HG03520 (cell line): ENCODE measurements at regions not wholly inside any gene's neighbourhood (a gene's known extent, or its start where the extent isn't known, plus 50 kb on each side); places are given as distances from the start of the nearest gene placed in this dataset.
A peak's percentile ranks its signal among the peaks of the same experiment; 100 is the strongest.

Source experiments
- ATAC-seq: cut with Tn5 transposase; IDR thresholded peaks from one replicate; pipeline ENCODE4 v1.9.1; 2021; ENCODE audit warnings: mild to moderate bottlenecking, moderate library complexity; ENCODE audit not compliant: unreplicated experiment

GRCh38 chr1:94734963-94735901, 84.9 kb upstream of the SLC44A3 start:
- no peak for ATAC-seq

DNA sequence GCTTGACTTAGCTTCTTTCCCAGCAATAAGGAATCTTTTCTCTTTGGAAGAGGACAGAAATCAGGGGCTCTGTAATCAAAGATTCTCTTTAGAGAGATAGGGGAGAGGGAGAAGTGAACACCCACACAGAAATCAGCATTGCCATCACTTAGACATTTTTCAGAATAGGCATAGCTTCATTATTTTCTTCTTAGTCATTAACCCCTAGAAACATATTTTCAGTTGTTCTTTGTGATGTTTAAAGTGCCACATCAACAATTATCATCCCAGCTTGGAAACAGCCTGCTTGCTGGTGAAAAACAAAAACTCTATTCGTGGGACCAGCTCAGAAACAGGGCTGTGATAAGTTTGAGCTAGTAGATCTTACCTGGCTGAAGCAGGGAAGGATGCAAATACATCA, 88.3 kb upstream of the SLC44A3 start:
- no peak for ATAC-seq

DNA sequence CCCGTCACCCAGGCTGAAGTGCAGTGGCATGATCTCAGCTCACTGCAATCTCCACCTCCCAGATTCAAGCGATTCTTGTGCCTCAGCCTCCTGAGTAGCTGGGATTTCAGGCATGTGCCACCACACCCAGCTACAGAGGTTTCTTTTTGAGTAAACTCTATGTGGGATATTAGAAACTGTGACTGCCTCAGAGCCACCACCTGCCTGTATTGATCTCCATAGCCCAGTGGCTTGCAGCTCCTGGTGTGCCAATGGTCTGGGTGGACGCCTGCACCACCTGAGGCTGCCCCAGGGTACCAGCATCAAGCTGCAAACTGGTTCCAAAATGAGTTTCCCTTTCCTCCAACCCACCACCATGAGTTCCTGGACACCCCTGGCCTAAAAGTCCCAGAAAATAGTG, 89.7 kb upstream of the SLC44A3 start:
- ATAC-seq = no peak

DNA sequence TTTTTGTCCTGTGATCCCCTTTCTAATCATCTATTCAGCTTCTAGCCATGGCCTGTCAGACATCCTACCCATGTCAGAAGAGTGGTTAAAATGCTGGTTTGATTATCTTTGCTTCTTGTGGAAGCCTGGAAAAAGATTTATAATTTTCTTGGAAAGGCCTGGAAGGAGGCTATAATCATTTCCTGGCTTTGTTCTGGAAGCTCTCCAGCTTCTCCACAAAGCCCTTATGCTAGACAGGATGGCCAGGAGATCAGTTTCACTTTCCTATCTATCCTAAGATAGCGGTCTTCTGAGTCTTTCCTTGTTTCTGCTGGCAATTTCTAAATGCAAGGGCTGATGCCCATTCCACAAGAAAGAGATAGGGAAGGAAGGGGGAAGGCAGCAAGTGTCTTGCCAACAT, 90.9 kb upstream of the SLC44A3 start:
- no peak for ATAC-seq

DNA sequence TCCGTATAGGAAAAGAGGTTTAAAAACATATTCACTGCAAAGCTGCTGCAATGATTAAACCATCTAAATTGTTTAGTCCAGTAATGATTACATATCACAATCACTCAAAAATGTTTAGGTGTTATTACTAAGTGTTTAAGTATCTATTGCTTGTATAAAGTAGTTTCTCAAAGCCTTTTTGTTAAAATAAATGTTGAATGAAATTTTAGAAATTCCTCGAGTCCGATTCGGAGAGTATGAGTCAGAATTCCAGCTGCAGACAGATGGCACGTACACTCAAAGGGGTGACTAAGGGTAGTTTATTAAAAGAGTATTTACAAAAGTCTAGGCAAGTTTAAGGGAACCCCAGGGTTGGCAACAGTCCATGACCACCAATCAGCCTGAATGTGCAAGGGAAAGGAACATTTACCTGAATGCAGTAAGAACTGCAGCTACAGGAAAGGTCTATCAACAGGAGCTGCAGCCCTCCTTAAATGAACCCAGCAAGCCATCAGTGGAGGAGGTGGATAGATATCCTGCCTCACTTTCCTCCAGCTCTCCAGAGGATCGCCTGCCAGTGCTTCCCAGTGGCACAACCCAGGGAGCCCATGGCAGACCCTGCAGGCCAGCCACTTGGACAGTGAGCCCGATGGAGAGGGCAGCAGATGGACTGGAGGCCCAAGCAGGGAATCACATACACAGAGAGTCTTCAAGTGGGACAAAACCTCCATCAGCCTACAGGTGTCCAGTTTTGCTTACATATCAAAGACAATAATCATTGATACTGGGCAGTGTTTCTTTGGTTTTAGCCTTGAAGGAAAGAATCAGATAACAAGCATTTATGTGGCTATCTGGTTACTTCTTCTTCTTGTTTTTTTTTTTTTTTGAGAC, 92.1 kb upstream of the SLC44A3 start:
- ATAC-seq = no peak

DNA sequence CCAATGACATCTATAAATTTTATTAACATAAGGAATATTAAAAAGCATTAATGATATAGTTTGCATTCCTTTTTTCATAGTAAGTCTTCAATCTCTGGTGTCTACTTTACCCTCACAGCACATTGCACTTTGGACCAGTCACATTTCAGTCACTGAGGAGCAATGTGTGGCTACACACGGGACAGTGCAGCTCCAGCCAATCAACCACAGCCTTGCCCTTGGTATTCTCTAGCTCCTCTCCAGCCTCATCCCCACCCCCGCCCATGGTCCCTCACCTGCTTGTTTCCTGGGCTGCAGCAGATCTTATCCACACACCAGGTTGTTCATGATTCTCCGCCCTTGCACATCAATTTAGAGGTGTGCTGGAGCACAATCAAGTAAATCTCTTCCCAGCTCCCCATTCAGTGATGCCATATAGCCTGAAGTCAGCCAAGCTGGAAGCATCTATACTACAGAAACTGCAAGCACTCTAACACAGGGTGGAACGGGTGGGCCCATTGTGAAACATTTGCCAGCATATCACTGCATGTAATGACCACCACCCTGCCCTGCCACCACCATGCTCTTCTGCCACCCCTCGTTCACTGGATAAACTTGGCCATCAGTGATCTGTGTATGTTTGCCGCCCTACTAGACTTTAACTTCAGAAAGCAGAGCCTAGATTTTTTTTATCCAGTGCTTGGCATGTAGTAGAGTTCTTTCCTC, 93.0 kb upstream of the SLC44A3 start:
- ATAC-seq = no peak

DNA sequence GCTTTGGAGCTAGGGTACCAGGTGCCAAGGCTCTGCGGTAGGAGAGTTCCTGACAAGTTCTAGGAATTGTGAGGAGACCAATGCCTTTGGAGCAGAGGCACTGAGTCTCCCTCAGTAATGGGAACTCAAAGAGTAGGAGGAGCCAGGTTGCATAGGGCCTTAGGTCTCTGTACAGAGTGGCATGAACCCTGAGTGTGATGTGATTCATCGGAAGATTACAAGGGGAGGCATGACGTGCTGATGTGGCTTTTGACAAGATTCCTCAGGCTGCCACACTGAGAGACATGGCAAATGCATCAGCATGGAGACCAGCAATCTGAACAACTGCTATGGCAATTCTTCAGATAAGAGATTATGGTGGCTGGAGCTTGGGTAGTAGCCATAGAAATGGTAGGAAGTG, 94.6 kb upstream of the SLC44A3 start:
- ATAC-seq = no peak

DNA sequence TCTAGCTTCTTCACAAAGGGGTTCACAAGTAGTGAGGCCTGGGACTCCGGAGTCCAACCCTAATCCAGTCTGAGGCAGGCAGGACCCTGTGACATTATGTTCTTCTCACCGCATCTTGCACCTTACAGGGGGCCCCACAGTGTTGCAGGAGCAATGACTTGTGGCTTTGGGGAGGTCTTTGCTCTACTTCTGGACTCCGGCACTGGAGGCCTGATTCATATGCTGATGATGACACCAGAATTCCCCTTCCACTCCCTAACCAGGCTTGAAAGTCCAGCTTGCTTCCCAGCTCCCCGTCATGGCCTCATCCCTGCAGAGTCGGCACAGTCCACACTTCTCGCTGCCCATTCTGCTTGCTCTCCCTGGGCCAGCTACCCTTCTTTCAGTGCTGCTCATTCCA, 96.3 kb upstream of the SLC44A3 start:
- no peak for ATAC-seq

- ATAC-seq = no peak
Measured at GRCh38 chr1:94723463-94723862, 96.7 kb upstream of the SLC44A3 start.

GRCh38 chr1:94722181-94722580, 98.0 kb upstream of the SLC44A3 start:
- no peak for ATAC-seq

DNA sequence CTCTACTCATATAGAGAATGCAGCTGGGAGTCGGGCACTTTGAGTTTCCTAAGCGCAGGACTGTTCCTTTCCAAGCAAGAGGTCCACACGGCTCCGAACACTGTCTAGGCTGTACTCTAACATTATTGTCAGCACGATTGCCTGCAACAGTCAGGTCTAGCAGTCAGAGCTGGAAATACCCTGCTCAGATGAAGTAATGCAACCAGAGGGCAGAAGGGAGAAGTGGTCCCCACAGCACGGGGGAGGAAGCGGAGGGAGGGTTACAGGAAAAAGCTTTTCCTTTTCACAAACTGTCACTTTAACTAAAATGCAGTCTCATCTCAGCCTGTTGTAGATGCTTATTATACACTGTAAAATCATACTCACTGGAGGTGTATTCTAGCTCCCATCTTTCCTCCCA, 98.9 kb upstream of the SLC44A3 start:
- ATAC-seq = no peak

- peak; percentile 99 for ATAC-seq
Measured at GRCh38 chr1:94719926-94720793, 100.0 kb upstream of the SLC44A3 start.

GRCh38 chr1:94716965-94717364, 103.2 kb upstream of the SLC44A3 start:
- no peak for ATAC-seq

DNA sequence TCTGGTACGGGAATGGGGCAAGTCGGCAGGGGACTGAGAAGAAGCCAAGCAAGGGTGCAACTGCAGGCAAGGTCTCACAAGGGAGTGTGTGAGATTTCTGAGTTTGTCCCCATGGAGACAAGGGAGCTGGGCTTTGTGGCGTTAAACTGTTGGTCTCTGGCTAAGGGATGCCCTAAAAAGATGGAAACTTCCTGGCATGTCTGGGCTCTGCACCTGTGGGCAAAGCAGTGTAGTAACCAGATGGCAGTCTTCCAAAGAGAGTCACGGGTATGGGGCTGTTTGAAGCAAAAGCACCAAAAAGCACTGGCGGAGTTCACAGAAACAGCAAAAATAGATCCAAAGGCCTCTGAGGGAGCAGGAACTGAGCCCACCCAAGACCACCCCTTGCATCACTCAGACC, 104.8 kb upstream of the SLC44A3 start:
- ATAC-seq = no peak

- no peak for ATAC-seq
Measured at GRCh38 chr1:94714552-94714951, 105.6 kb upstream of the SLC44A3 start.

DNA sequence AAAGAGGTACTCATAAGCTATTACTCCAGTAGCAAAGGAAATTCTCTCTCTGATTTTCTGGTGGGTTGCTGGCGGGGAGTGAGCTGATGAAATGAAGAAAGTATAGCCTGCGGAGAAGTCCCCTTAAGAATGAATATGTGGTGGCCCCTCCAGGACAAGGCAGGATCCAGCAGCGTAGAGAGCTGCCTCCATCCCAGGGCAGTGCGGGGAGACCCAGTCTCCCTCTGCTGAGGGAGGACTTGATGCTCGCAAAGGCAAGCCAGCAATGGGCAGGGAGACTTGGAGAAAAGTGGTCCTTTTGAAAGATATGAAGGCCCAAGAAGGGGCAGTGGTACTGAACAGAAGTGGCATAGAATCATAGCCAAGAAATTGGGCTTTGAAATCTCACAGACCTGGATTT, 106.0 kb upstream of the SLC44A3 start:
- no peak for ATAC-seq

- ATAC-seq = peak; percentile 86
Measured at GRCh38 chr1:94713472-94714141, 106.5 kb upstream of the SLC44A3 start.

GRCh38 chr1:94709891-94710581, 110.1 kb upstream of the SLC44A3 start:
- no peak for ATAC-seq

DNA sequence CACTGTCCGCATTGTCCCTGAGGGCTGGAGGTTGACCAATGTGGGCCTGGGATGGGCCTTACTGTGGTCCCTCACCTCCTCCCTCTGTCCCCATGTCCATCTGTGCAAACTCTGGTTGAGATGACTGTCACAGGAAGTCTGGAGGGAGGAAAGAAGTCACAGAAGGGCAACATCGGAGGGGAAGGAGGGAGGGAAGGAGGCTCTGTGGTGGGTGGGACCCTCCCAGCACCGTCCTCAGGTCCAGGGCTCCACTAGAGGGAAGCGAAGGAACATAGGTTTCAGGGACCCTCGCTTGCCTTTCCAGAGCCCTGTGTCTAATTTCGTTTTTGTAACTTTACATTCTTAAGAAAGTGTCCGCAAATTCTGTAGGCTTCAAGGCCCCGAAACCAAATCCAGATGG, 111.3 kb upstream of the SLC44A3 start:
- ATAC-seq = no peak
